ENCODE measurements at regions not wholly inside any gene's neighbourhood (a gene's known extent, or its start where the extent isn't known, plus 50 kb on each side); places are given as distances from the start of the nearest gene placed in this dataset.

DNA sequence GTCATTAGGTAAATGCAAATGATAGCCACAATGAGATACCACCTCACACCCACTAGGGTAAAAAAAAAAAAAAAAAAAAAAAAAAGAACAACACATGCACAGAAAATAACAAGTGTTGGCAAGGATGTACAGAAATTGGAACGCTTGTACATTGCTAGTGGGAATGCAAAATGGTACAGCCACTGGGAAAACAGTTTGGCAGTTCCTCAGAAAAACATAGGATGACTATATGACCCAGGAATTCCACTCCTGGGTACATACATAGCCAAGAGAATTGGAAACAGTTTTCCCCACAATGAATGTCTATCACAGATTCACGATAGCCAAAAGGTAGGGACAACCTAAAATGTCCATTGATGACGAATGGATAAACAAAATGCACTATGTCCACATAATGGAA, 161.3 kb upstream of the MAMLD1 start:
- intact Hi-C loops (cut with DNase I; ENCODE audit: low total_unique reads): no loop called here
- no peak overlapping the region for H3K4me3 ChIP-seq (ENCODE audit: low read depth, poor library complexity, severe bottlenecking)
- TF ChIP-seq POLR2A (IDR thresholded peaks at IDR 0.05): no peak
- TF ChIP-seq, protein P1, sequence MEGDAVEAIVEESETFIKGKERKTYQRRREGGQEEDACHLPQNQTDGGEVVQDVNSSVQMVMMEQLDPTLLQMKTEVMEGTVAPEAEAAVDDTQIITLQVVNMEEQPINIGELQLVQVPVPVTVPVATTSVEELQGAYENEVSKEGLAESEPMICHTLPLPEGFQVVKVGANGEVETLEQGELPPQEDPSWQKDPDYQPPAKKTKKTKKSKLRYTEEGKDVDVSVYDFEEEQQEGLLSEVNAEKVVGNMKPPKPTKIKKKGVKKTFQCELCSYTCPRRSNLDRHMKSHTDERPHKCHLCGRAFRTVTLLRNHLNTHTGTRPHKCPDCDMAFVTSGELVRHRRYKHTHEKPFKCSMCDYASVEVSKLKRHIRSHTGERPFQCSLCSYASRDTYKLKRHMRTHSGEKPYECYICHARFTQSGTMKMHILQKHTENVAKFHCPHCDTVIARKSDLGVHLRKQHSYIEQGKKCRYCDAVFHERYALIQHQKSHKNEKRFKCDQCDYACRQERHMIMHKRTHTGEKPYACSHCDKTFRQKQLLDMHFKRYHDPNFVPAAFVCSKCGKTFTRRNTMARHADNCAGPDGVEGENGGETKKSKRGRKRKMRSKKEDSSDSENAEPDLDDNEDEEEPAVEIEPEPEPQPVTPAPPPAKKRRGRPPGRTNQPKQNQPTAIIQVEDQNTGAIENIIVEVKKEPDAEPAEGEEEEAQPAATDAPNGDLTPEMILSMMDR (IDR thresholded peaks at IDR 0.05): no peak
- no peak for DNase-seq (ENCODE audit: low spot score in 2 of 2)
- WGBS, 2 donors: 75 to 82% methylated on average over 3 of the region's 3 CpGs

DNA sequence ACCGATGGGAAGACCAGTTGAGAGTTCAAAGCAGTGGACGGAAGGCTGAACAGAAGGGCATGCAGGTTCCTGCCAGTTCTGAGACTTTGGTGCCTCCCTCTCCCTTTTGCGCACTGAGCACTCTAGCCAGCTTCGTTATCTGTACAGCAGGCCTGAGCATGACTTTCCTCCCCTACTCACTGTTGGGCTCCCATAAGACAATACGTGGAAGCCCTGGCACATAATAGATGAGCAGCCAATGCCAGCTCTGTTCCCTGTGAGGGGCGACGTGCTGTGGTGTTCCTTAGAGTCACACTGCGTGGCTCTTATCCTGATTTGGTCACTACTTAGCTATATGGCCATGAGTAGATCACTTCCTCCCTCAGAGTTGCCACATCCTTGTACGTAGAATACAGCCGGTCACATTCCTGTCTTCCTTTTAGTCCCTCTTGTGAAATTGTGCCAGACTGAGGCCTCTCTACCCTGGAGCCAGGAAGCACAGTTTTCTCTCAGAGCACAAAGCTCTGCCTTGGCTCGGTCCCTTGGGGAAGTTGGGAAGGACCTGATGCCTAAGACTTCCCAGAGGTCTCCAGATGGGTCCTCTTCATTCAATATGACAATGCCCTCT, 160.4 kb upstream of the MAMLD1 start:
- WGBS, 2 donors: 48 to 56% methylated on average over 11 of the region's 11 CpGs
- H3K4me3 ChIP-seq (ENCODE audit: low read depth, poor library complexity, severe bottlenecking): no peak overlapping the region
- intact Hi-C loops (cut with DNase I; ENCODE audit: low total_unique reads): no loop called here
- peak; percentile 29 to 78 for DNase-seq (ENCODE audit: low spot score in 2 of 2)
- TF ChIP-seq, protein P1 (IDR thresholded peaks at IDR 0.05): no peak
- no peak for TF ChIP-seq POLR2A (IDR thresholded peaks at IDR 0.05)

DNA sequence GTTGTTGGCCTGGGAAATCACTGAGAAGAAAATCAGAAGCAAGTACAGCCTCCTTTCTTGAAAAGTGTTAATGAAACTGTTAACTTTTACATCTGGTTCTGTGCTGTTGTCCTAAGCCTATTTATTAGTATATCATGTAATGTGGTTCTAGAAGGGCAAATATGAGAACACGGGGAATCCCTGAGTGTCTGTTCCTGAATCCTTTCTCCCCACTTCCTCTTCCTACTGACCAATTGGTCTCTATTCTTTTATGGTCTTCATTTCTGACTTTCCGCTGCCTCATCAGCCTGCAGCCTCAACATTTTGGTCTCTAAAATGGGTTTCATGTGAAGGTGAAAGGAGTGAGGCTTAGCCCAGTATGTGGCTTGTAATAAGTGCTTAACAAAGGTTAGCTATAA, 159.9 kb upstream of the MAMLD1 start:
- H3K4me3 ChIP-seq (ENCODE audit: low read depth, poor library complexity, severe bottlenecking): no peak overlapping the region
- DNase-seq (ENCODE audit: low spot score in 2 of 2): no peak
- TF ChIP-seq, protein P1 (IDR thresholded peaks at IDR 0.05): no peak
- TF ChIP-seq POLR2A (IDR thresholded peaks at IDR 0.05): no peak
- intact Hi-C loops (cut with DNase I; ENCODE audit: low total_unique reads): no loop called here
- 77 to 78% methylated on average over 2 of the region's 2 CpGs for WGBS, 2 donors

DNA sequence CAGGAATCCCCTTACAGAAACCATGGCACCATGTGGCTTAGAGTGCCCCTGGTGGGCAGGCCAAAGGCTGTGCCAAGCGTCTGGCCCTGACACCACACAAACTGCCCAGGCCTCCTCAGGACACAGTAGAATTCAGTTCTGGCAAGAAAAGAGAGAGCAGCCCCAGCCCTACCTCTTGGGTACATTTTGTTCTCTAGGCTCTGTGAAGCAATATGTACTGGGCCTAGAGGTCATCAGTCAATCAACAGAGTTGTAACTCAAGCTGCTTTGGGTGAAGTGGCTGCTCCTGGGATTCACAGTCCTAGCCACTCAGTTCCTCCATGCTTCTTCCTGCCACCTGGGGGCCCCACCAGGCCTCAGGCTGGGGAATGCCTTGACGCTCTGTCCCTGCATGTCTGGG, 158.1 kb upstream of the MAMLD1 start:
- DNase-seq (ENCODE audit: low spot score in 2 of 2): peak; percentile 21 to 59
- 65 to 89% methylated on average over 2 of the region's 2 CpGs for WGBS, 2 donors

DNA sequence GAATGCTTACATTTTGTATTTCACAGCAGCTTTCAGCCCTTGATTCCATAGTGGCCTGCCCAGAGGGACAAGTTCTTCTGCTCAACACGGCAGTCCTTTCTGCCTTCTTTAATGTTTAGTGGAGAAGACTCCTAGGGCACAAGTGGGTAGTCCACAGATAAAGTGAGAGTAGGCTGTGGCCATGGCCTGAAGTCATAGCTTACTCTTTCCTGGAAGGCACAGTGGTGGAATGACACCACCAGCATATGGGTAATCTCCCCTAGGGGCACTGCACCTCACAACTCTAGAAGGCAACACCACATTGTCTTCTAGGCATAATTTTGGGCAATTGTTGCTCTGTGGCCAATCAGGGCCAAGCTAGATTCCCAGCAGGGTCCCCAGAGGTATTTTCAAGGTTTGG, 155.4 kb upstream of the MAMLD1 start:
- DNase-seq (ENCODE audit: low spot score in 2 of 2): no peak

More for the DNA sequence above, 158.1 kb upstream of the MAMLD1 start:
- intact Hi-C loops (cut with DNase I; ENCODE audit: low total_unique reads): no loop called here
- H3K4me3 ChIP-seq (ENCODE audit: low read depth, poor library complexity, severe bottlenecking): no peak overlapping the region
- no peak for TF ChIP-seq POLR2A (IDR thresholded peaks at IDR 0.05)
- TF ChIP-seq, protein P1 (IDR thresholded peaks at IDR 0.05): no peak

More for the DNA sequence above, 155.4 kb upstream of the MAMLD1 start:
- no peak overlapping the region for H3K4me3 ChIP-seq (ENCODE audit: low read depth, poor library complexity, severe bottlenecking)
- TF ChIP-seq, protein P1 (IDR thresholded peaks at IDR 0.05): no peak
- TF ChIP-seq POLR2A (IDR thresholded peaks at IDR 0.05): no peak
- intact Hi-C loops (cut with DNase I; ENCODE audit: low total_unique reads): no loop called here
- WGBS, 2 donors: 86 to 100% methylated on average over 1 of the region's 1 CpG
